ENCODE measurements at regions not wholly inside any gene's neighbourhood (a gene's known extent, or its start where the extent isn't known, plus 50 kb on each side); places are given as distances from the start of the nearest gene placed in this dataset.

GRCh38 chr11:128365044-128365443 is 222.3 kb downstream of the ETS1 start:
- peak; percentile 40 for DNase-seq (ENCODE audit: low spot score)

GRCh38 chr11:128361451-128362020 is 225.8 kb downstream of the ETS1 start:
- no peak for DNase-seq (ENCODE audit: low spot score)

DNA sequence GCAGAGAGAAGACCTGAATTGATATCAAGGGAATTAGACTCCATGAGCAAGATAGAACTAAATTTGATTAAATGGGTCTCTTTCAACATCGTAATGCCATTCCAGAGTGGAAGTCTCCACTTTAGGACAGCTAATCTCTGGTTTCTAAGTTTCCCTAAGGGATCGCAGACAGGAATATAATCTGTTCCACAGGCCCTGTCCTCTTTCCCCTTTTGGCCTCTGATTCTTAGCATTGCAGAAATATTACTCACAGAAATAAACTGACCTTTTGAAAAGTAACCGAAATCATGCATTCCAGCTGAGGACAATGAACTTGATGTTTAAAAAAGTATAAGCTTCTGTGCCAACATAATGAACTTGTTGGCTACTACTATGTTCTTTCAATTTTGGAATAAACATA is 227.8 kb downstream of the ETS1 start:
- DNase-seq (ENCODE audit: low spot score), result no peak

DNA sequence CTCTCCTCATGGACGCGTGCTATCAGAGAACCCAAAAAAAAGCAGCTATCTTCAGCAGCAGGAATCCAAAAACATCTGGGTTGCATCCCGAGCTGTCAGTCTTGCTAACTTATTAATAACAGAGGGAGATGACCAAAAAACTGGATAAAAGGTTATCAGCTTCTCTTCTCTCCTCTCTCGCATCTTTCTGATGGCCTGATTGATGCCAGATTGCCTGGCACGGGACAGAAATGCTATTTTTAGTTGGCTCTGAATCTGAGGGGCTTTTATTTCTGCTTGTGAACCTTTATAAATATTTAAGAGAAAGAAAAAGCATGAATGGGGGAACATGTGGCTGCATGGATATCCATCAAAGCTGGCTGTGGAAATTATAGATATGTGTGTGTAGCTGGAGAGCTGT is 230.3 kb downstream of the ETS1 start:
- DNase-seq (ENCODE audit: low spot score), result no peak

- no peak for DNase-seq (ENCODE audit: low spot score)
These were observed 231.8 kb downstream of the ETS1 start for GRCh38 chr11:128355558-128355957.

DNA sequence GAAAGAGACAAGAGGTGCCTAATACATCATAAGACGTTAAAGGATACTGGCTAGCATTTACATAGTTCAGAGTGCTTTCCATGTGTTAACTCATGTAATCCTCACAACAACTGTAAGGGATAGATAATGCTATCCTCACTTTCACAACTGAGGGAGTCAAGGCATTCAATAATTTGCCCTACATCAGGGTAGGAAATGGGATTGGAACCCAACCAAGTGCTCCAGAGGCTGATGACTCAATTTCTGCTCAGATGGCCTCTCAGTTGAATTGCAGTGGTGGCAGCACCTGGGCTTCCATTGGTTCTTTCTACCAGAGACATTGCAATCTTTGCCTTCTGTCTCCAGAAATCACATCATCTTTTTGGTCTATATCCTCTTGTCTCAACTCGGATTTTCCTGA is 232.9 kb downstream of the ETS1 start:
- DNase-seq (ENCODE audit: low spot score), result no peak

GRCh38 chr11:128351168-128351567 is 236.2 kb downstream of the ETS1 start:
- no peak for DNase-seq (ENCODE audit: low spot score)

DNA sequence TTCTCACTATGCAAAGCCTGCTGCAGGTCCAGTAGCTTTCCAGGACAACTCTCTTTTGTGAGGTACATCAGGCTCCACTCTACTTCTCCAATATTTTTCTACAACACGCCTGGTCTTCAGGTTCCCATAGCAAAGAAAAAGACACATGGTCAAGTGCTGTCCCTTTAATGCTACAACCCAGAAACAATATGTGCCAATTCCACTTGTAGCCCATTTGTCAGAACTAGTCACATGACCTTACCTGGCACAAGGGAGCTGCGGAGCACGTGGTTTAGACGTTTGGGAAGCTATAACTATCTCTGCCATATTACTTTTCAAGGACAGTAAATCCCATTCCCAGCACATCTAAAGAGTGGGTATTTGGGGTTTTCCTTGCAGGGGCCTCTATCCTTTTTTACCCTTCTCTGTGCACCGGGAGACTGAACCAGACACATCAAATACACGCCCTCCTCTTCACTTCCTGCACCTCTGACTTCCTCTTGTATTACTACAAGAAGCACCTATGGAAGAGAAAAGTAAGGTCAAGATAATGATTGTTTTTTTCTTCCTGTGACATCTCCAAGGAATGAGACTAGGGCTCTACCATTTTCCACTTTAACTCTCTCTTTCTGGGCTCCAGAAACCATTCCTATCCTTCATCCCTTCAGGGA is 237.6 kb downstream of the ETS1 start:
- no peak for DNase-seq (ENCODE audit: low spot score)

GRCh38 chr11:128346804-128347203 is 240.6 kb downstream of the ETS1 start:
- DNase-seq (ENCODE audit: low spot score), result peak; percentile 34

DNA sequence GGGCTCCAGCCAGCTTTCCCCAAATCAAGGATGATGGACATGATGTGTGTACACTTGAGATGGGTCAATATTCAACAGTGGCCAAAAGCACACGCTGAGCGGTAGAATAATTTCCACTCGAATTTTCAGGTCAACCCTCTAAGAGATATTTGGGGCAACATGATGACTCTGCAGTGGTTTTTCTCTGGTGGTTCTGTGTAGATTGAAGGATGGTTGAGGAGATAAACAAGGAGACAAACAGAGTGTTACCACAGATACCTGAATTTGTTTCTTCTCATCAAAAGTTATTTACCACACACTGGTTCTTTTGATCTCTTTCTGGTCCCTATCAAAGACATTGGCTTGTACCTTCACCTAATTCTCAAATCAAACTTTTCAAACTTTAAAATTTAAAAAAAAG is 242.0 kb downstream of the ETS1 start:
- DNase-seq (ENCODE audit: low spot score), result no peak

DNA sequence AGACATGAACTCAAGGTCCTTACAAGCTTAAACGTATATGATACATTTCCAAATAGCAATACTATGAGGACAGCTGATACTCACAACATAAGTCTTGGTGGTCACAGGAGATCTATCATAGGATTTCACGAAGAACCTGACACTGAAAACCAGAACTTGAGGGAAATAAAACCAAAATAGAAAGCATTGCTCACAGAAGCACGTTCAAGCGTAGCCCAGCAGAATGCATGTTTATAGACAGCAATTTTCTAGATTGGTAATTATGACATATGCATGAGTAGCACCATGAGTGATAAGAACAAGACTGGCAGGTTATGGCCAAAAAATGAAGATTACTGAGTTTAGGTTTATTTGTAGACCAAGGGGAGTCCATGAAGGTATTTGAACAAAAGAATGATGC is 243.5 kb downstream of the ETS1 start:
- DNase-seq (ENCODE audit: low spot score), result no peak

DNA sequence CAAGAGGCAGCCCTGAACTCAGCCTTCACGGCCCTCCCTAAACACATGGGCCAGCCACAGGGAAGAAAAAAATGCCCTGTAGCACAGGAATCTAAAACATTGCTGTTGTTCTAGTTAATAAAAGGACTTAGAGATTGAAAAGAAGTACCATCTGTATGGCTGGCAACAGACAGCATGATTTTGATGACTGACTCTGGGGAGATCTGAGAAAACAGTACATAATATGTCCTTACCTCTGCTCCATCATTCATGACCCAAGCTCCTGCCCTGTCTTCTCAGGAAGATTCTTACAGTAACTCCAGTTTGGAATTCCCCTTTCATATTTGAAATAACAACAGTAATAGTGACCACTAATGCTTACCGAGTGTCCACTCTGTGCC is 244.2 kb downstream of the ETS1 start:
- no peak for DNase-seq (ENCODE audit: low spot score)

- peak; percentile 70 for DNase-seq (ENCODE audit: low spot score)
These were observed 244.7 kb downstream of the ETS1 start for GRCh38 chr11:128342511-128343134.

GRCh38 chr11:128341280-128342248 is 245.8 kb downstream of the ETS1 start:
- DNase-seq (ENCODE audit: low spot score), result no peak

DNA sequence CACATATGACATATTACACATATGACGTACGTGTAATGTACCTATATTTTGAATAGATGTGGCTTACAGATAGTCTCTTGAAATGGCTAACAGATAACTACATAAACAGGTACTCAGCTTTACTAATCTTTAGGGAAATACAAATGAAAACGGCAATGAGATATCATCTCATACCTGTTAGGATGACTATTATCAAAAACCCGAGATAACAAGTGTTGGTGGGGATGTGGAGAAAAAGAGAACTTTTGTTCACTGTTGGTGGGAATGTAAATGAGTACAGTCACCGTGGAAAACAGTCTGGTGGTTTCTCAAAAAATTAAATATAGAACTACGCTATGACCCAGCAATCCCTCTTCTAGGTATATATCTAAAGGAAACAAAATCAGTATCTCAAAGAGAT is 247.6 kb downstream of the ETS1 start:
- no peak for DNase-seq (ENCODE audit: low spot score)

DNA sequence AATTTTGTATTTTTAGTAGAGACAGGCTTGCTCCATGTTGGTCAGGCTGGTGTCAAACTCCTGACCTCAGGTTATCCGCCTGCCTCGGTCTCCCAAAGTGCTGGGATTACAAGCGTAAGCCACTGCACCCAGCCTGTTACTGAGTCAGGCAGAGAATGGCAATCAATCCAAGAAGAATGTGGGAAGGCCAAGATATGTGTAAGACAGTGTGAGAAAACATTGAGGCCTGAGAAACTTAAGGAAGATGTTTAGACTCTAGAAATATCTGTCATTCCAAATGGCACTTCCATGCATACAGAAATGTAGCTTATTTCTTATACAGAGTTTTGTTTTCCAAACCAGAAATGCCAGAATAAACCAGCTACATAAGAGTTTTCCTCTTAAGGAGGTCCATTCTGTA is 248.5 kb downstream of the ETS1 start:
- no peak for DNase-seq (ENCODE audit: low spot score)

- peak; percentile 64 for DNase-seq (ENCODE audit: low spot score)
These were observed 251.2 kb downstream of the ETS1 start for GRCh38 chr11:128336203-128336602.

DNA sequence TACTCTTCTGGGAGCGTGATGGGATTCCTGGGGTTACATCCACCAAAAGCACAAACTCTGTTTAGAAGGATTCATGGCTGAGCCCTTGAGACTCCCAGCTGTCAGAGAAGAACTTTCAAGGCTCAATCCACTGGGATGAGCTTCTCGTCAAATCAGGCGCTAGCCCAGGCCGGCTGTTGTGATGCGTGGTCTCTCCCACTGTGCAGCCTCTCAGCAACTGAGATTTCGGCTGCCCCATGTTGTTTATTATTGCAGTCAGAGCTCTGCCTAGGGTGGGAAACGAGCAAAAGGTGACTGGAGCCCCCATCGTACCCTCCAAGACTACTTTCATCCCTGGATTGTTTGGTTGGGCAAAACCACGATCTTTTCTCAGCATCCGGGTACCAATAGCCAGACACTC is 251.6 kb downstream of the ETS1 start:
- no peak for DNase-seq (ENCODE audit: low spot score)

GRCh38 chr11:128334311-128335044 is 252.9 kb downstream of the ETS1 start:
- DNase-seq (ENCODE audit: low spot score), result peak; percentile 96

DNA sequence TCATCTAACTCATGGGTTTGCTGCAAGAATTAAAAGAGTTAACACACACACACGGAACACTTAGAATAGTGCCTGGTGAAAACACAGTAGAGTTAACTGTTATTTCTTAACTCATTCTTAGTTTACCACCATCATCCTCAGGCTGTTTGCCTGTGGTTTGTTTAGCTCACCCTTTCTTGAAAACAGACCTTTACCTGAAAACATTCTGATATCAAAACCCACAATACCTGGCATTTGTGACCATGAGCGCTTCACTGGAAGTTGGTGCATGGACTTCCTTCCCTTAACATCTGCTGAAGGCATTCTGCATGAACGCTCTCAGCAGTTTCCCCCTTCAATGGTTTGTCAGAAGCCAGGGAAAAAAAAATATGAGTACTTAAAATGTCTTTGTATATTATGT is 256.0 kb downstream of the ETS1 start:
- no peak for DNase-seq (ENCODE audit: low spot score)

GRCh38 chr11:128330203-128330602 is 257.2 kb downstream of the ETS1 start:
- no peak for DNase-seq (ENCODE audit: low spot score)

GRCh38 chr11:128328955-128329551 is 258.3 kb downstream of the ETS1 start:
- no peak for DNase-seq (ENCODE audit: low spot score)

Measured in SW480 (cell line).